H9 (cell line): ENCODE measurements at regions not wholly inside any gene's neighbourhood (a gene's known extent, or its start where the extent isn't known, plus 50 kb on each side); places are given as distances from the start of the nearest gene placed in this dataset.

Source experiments
- DNase-seq: peaks from one replicate; pipeline ENCODE4 v3.0.0-alpha.2; 2017
- H2AFZ ChIP-seq: one replicate; pipeline ENCODE4 v1.6.1; 2013; ENCODE audit warnings: mild to moderate bottlenecking, low read length, control low read depth, moderate library complexity
- H2AK5ac ChIP-seq: 2 replicates; pipeline ENCODE4 v1.6.1; 2013; ENCODE audit warnings: low read length, control low read depth, mixed read lengths; ENCODE audit not compliant: insufficient read length
- H2BK120ac ChIP-seq: one replicate; pipeline ENCODE4 v1.6.1; 2013; ENCODE audit warnings: low read depth, mild to moderate bottlenecking, low read length, control low read depth, inconsistent platforms; ENCODE audit not compliant: poor library complexity, severe bottlenecking
- H2BK12ac ChIP-seq: 2 replicates; pipeline ENCODE4 v1.6.1; 2013; ENCODE audit warnings: low read length, control low read depth, mixed read lengths, low read depth; ENCODE audit not compliant: insufficient read length
- H2BK15ac ChIP-seq: 2 replicates; pipeline ENCODE4 v1.6.1; 2013; ENCODE audit warnings: low read depth, low read length, control low read depth
- H2BK20ac ChIP-seq: one replicate; pipeline ENCODE4 v1.6.1; 2013; ENCODE audit warnings: low read depth, mild to moderate bottlenecking, low read length, control low read depth, inconsistent platforms; ENCODE audit not compliant: poor library complexity, severe bottlenecking
- H2BK5ac ChIP-seq: 2 replicates; pipeline ENCODE4 v1.6.1; 2013; ENCODE audit warnings: low read length, control low read depth, mixed read lengths; ENCODE audit not compliant: insufficient read length
- H3K14ac ChIP-seq: 2 replicates; pipeline ENCODE4 v1.6.1; 2013; ENCODE audit warnings: low read length, control low read depth; ENCODE audit not compliant: insufficient read depth
- H3K18ac ChIP-seq: 2 replicates; pipeline ENCODE4 v1.6.1; 2013; ENCODE audit warnings: low read depth, mild to moderate bottlenecking, mixed read lengths, low read length, control low read depth; ENCODE audit not compliant: insufficient read length
- H3K23ac ChIP-seq: 2 replicates; pipeline ENCODE4 v1.6.1; 2013; ENCODE audit warnings: low read length, control low read depth, mixed read lengths, low read depth; ENCODE audit not compliant: insufficient read length
- H3K23me2 ChIP-seq: 2 replicates; pipeline ENCODE4 v1.6.1; 2013; ENCODE audit warnings: low read depth, mild to moderate bottlenecking, mixed read lengths, low read length, control low read depth; ENCODE audit not compliant: insufficient read length, poor library complexity, severe bottlenecking
- H3K27ac ChIP-seq: 2 replicates; pipeline ENCODE4 v1.5.1; 2013; ENCODE audit warnings: low read length, control low read depth, mixed read lengths, low read depth; ENCODE audit not compliant: insufficient read length
- H3K27me3 ChIP-seq: 2 replicates; pipeline ENCODE4 v1.6.1; 2013; ENCODE audit warnings: low read length, control low read depth, inconsistent platforms; ENCODE audit not compliant: insufficient read depth
- H3K4ac ChIP-seq: 2 replicates; pipeline ENCODE4 v1.6.1; 2013; ENCODE audit warnings: low read depth, mild to moderate bottlenecking, control low read depth, inconsistent platforms, low read length, moderate library complexity
- H3K4me1 ChIP-seq: 2 replicates; pipeline ENCODE4 v1.6.1; 2013; ENCODE audit warnings: low read length, control low read depth, inconsistent platforms; ENCODE audit not compliant: insufficient read depth
- H3K4me2 ChIP-seq: 2 replicates; pipeline ENCODE4 v1.6.1; 2013; ENCODE audit warnings: low read length, control low read depth, mixed read lengths; ENCODE audit not compliant: insufficient read length, insufficient read depth
- H3K56ac ChIP-seq: 2 replicates; pipeline ENCODE4 v1.6.1; 2013; ENCODE audit warnings: low read depth, mild to moderate bottlenecking, mixed read lengths, low read length, control low read depth; ENCODE audit not compliant: insufficient read length
- H3K79me1 ChIP-seq: 2 replicates; pipeline ENCODE4 v1.6.1; 2013; ENCODE audit warnings: low read depth, mild to moderate bottlenecking, moderate library complexity, low read length, control low read depth, inconsistent platforms; ENCODE audit not compliant: insufficient read depth, poor library complexity, severe bottlenecking
- H3K79me2 ChIP-seq: 2 replicates; pipeline ENCODE4 v1.6.1; 2013; ENCODE audit warnings: low read length, control low read depth, inconsistent platforms; ENCODE audit not compliant: insufficient read depth
- H3K9ac ChIP-seq: 2 replicates; pipeline ENCODE4 v1.6.1; 2013; ENCODE audit warnings: low read length, control low read depth, mixed read lengths; ENCODE audit not compliant: insufficient read length; ENCODE audit errors: extremely low read depth
- H3K9me3 ChIP-seq: one replicate; pipeline ENCODE4 v1.6.1; 2013; ENCODE audit warnings: low read depth, low read length, inconsistent platforms; ENCODE audit not compliant: control insufficient read depth
- H3T11ph ChIP-seq: one replicate; pipeline ENCODE4 v1.6.1; 2013; ENCODE audit warnings: mild to moderate bottlenecking, low read length, control low read depth, inconsistent platforms
- H4K20me1 ChIP-seq: one replicate; pipeline ENCODE4 v1.6.1; 2013; ENCODE audit not compliant: control insufficient read depth, insufficient read length, insufficient read depth
- H4K5ac ChIP-seq: 2 replicates; pipeline ENCODE4 v1.6.1; 2013; ENCODE audit warnings: low read depth, mild to moderate bottlenecking, mixed read lengths, low read length, control low read depth; ENCODE audit not compliant: insufficient read length
- H4K8ac ChIP-seq: replicated peaks from 2 replicates; pipeline ENCODE4 v1.6.1; 2013; ENCODE audit warnings: low read length, control low read depth, mixed read lengths, low read depth; ENCODE audit not compliant: insufficient read length
- H4K91ac ChIP-seq: 2 replicates; pipeline ENCODE4 v1.6.1; 2013; ENCODE audit warnings: low read depth, mild to moderate bottlenecking, moderate library complexity, mixed read lengths, low read length, control low read depth; ENCODE audit not compliant: insufficient read length
- H3K27ac Mint-ChIP-seq, 3 experiments: 2 replicates in 2 of 3; 3 replicates in 1 of 3; pipeline ENCODE4 v1.8.0; 2020 to 2021; ENCODE audit warnings: mixed read lengths in 3 of 3, mild to moderate bottlenecking in 1 of 3, moderate library complexity in 1 of 3
- H3K27me3 Mint-ChIP-seq: 2 replicates; pipeline ENCODE4 v1.8.0; 2021; ENCODE audit warnings: low read depth, mild to moderate bottlenecking, moderate library complexity, mixed read lengths
- H3K36me3 Mint-ChIP-seq, 3 experiments: 2 replicates in 2 of 3; 3 replicates in 1 of 3; pipeline ENCODE4 v1.8.0; 2020 to 2021; ENCODE audit warnings: low read depth in 3 of 3, mixed read lengths in 3 of 3; ENCODE audit not compliant: insufficient read depth in 1 of 3
- H3K4me1 Mint-ChIP-seq, 2 experiments: 2 replicates each; pipeline ENCODE4 v1.8.0; 2020; ENCODE audit warnings: mixed read lengths in 2 of 2
- H3K4me3 Mint-ChIP-seq, 2 experiments: 2 replicates in 1 of 2; 3 replicates in 1 of 2; pipeline ENCODE4 v1.8.0; 2020 to 2021; ENCODE audit warnings: mild to moderate bottlenecking in 2 of 2, mixed read lengths in 2 of 2, moderate library complexity in 1 of 2
- H3K9me3 Mint-ChIP-seq, 2 experiments: 2 replicates in 1 of 2; 3 replicates in 1 of 2; pipeline ENCODE4 v1.8.0; 2020; ENCODE audit warnings: mild to moderate bottlenecking in 2 of 2, mixed read lengths in 2 of 2, moderate library complexity in 1 of 2
- WGBS: extraction: QIAGEN DNeasy Blood & Tissue Kit; methylation state at CpG from one replicate; pipeline ENCODE4 v1.1.7; 2013; ENCODE audit warnings: missing lambda C conversion rate, low lambda C conversion rate, mixed read lengths; ENCODE audit not compliant: insufficient read length; ENCODE audit errors: extremely low coverage; 5-methylcytosine and 5-hydroxymethylcytosine counted together
- TF ChIP-seq, protein P1 (sequence below): fragments of 200-600 bp; sonication (generic); conservative IDR thresholded peaks from 3 replicates; pipeline ENCODE4 v1.8.0; 2021; ENCODE audit warnings: antibody characterized with exemption, mild to moderate bottlenecking

DNA sequence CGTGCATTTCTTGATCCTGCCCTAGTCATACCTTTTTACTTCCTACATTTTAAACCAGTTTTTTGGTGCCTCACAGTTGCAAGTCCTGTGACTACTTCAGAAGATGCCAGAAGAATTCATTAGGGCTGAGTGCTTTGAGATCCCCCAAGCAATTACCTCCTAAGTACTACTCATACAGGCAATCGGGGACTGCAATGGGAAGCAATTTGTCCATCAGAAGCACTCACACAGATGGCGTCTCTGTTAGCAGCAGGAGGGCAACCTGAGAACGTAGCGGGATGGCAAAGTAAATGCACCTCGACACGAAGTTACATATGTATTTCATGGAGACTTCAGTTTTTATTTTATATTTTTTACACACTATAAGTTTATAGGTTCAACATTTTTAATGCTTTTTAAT lies 188.3 kb downstream of the CAPZA3 start:
- Histone ChIP-seq H4K8ac (no peak overlapping the region), H2BK15ac (no peak overlapping the region), H4K91ac (no peak overlapping the region), H3K79me1 (no peaks in the 10 kb centered on the region), H4K5ac (no peak overlapping the region), H3K27ac (no peak overlapping the region), H3K27me3 (no peaks in the 10 kb centered on the region), H3K56ac (no peak overlapping the region), H2BK20ac (no peak overlapping the region), H3K9me3 (no peaks in the 10 kb centered on the region), H3K4ac (no peak overlapping the region), H3K23me2 (no peaks in the 10 kb centered on the region), H4K20me1 (no peaks in the 10 kb centered on the region), H3K79me2 (no peaks in the 10 kb centered on the region), H2BK5ac (no peak overlapping the region), H3K4me2 (no peak overlapping the region), H3K14ac (no peak overlapping the region), H3K23ac (no peak overlapping the region), H2AK5ac (no peak overlapping the region), H2BK12ac (no peak overlapping the region), H3K18ac (no peak overlapping the region), H2BK120ac (no peak overlapping the region), H3T11ph (no peak overlapping the region), H3K9ac (no peak overlapping the region), H2AFZ (no peak overlapping the region), H3K4me1 (no peaks in the 10 kb centered on the region)
- no peaks in the 10 kb centered on the region for H3K27me3 Mint-ChIP-seq
- H3K4me1 Mint-ChIP-seq, result no peaks in the 10 kb centered on the region
- peaks cover 11 to 15% (median 14%) of the 10 kb centered on the region in 3 experiments for H3K36me3 Mint-ChIP-seq
- TF ChIP-seq, protein P1, sequence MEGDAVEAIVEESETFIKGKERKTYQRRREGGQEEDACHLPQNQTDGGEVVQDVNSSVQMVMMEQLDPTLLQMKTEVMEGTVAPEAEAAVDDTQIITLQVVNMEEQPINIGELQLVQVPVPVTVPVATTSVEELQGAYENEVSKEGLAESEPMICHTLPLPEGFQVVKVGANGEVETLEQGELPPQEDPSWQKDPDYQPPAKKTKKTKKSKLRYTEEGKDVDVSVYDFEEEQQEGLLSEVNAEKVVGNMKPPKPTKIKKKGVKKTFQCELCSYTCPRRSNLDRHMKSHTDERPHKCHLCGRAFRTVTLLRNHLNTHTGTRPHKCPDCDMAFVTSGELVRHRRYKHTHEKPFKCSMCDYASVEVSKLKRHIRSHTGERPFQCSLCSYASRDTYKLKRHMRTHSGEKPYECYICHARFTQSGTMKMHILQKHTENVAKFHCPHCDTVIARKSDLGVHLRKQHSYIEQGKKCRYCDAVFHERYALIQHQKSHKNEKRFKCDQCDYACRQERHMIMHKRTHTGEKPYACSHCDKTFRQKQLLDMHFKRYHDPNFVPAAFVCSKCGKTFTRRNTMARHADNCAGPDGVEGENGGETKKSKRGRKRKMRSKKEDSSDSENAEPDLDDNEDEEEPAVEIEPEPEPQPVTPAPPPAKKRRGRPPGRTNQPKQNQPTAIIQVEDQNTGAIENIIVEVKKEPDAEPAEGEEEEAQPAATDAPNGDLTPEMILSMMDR, result no peak
- H3K27ac Mint-ChIP-seq, result no peak overlapping the region
- H3K9me3 Mint-ChIP-seq, result peaks cover 13% of the 10 kb centered on the region in 2 experiments
- H3K4me3 Mint-ChIP-seq, result no peak overlapping the region
- no peak for DNase-seq
- WGBS, result no CpG with 5 or more reads among the region's 7 CpGs
